HCEC 1CT (cell line): ENCODE measurements at regions not wholly inside any gene's neighbourhood (a gene's known extent, or its start where the extent isn't known, plus 50 kb on each side); places are given as distances from the start of the nearest gene placed in this dataset.
"Not testable (repeated sequence)": the region's sequence is repeated elsewhere in the genome, so short reads cannot be mapped to it uniquely, and the experiment has no call there.

Source experiments
- DNase-seq: peaks from one replicate; pipeline ENCODE4 v3.0.0-alpha.2; 2017

DNA sequence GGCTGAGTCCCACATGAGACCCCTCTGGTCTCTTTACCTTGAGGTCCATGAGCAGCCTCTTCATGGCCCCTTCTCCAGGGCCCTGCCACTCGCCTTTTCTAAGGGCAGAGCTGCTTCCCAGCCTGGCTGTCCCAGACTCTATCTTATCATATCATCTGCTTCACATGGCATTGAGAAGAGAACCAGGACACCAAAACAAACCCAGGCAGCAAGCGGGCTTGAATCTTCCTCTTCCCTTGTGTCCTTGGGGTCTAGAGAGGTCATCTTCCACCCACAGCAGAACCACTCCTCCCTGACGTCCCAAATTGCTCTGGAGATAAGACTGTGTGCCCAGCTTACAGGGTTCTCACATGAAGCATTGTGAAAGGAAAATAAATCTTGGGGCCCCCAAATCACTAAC lies 261.3 kb upstream of the AUTS2 start:
- no peak for DNase-seq

DNA sequence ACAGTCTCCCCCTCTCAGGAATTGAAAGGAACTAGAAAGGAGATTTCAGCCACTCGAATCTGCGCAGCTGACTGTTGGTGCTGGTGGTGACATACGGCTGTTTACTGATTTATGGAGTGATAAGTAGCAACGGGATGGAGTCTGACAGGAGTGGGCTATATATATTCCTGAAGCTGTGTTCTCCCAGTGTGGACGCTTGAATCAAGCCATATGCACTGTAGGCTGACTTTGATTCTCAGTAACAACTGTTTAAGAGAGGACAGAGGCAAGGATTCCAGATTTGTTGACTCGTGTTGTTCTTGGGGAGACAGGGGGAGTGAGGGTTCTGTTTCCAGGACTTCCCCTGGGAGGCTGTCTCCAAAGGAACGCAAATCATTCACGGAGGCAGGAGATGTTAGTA lies 260.1 kb upstream of the AUTS2 start:
- DNase-seq = no peak

DNA sequence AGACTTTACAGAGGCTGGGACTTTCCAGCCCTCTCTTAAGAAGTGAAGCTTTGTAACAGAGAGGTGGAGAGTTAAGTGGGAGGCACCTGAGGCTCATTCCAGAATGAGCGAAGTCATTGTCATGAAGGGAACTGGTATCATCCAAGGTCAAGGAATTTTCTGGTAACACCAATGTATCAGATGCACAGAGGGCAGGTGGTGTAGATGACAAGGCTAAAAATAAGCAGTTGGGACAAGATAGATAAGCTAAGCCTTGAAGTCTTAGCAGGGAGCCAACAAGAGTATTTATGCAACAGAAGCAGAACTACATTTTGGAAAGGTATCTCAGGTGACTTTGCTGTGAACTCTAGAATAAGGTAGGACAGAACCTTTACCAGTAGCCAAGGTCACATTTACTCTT lies 257.0 kb upstream of the AUTS2 start:
- DNase-seq = no peak

DNA sequence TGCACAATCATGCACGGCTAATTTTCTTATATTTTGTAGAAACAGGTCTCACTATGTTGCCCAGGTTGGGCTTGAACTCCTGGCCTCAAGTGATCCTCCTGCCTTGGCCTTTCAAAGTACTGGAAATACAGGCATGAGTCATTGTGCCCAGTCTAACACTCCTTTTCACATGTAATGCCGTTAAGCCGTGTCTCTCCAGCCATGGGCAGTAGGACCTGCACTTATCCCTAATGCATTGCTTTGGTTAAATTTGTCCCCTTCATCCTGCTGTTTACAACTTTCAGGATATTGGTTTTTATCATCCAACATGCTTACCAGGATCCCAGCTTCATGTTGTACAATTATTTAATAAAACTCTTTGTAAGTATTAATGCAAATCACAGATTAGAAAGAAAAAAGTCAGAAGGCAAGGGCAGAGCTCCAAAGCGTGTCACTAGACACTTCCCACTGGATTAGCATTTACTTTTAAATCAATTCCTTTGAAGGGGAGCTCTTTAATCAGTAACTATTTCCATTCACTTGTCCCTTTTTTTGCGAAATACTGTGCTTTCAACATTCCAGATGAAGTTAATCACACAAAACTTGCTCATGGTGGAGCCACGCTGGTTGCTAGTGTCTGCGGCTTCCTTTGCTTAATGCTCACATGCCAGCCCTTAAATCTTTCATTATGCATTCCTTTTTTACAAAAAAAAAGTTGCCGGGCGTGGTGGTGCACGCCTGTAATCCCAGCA lies 256.0 kb upstream of the AUTS2 start:
- DNase-seq = no peak

DNA sequence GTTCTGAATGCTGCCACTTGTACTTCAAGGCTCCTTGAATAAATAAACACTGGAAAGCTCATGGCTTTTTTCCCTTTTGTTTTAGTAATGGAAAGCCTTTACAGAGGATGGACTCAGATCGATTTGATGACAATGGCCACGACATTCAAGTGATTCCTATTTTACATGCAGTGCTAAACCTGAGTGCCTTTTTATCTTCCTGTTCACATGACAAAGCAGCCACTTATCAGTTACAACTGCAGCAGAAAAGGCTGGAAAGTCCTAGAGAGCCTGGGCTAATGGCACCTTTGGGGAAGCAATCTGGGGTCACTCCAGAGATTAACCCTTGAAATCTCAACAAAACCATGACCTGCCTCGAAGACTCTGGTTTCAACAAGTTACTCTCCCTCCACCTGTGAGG lies 249.0 kb upstream of the AUTS2 start:
- no peak for DNase-seq

DNA sequence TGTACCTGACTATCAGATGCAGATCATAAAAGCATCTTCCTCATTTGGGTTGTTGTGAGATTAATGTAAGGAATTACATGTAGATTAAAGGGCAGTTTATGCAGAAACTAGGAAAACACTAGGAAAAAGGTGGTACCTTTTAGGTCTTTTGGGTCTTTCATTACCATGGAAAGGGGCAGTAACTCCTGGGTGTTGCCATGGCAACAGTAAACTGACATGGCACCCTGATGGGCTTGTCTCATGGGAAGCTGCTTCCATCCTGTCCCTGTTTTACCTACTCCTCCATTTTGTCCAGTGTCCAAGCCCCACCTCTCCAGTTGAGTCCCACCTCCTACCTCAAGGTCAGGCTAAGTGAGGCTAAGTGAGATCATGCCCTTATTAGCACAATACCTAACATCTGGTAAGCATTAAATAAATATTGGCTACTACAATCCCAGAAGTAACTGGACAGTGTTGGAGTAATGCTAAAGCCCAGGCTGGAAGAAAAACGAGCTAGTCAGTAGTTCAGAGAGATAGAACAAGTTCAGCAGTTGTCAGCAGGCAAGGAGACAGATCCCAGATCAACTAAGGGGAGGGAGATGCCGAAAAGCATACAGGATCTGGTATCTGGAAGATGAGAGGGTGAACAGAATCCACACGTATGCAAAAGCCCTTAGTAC lies 240.0 kb upstream of the AUTS2 start:
- DNase-seq = no peak

DNA sequence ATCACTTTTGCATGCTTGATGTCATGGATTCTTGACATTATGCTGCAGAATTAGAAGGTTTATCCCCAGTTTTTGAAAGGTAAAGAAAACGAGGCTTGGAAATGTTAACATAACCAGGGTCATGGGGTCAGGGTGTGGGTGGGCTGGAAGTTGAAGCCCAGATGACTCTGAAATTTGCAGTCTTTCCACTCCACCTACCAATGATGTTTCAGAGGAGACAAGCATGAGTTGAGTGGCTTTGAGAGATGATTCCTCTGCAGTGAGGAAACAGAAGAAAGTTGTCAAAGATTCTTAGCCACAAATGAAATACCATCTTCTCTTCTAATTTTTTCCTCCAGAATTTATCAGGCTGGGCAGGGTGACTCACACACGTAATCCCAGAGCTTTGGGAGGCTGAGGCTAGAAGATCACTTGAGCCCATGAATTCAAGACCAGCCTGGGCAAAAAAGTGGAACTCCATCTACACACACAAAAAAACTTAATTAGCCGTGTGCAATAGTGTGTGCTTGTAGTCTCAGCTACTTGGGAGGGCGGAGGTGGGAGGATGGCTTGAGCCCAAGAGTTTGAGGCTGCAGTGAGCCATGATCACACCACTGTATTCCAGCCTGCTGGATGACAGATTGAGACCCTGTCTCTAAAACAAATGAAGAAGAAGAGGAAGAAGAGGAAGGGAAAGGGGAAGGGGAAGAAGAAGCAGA lies 239.1 kb upstream of the AUTS2 start:
- DNase-seq = no peak

DNA sequence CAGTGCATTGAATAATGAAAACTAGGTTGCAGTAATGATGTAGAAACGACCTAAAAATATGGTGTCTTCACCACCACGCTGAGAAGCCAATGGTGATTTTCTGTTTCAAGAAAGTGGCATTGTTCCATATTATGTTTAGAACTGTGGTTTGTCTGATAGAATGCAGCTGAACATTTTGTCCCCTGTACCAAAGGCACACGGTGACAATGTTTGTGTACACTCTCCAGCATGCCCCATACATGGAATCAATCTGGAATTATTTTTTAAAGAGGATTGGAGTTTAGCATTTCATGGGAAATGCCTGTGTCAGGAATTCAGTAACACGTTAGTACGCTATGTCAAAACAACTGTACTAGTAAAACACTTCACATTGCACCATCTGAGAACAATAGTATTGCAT lies 237.4 kb upstream of the AUTS2 start:
- no peak for DNase-seq

DNA sequence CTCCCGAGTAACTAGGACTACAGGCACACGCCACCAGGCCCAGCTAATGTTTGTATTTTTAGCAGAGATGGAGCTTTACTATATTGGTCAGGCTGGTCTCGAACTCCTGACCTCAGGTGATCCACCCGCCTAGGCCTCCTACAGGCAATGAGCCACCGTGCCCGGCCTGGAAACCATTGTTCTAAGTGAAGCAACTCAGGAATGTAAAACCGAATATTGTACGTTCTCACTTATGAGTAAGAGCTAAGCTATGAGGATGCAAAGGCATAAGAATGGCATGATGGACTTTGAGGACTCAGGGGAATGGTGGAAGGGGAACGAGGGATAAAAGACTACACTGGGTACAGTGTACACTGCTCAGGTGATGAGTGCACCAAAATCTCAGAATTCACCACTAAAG lies 235.1 kb upstream of the AUTS2 start:
- no peak for DNase-seq

DNA sequence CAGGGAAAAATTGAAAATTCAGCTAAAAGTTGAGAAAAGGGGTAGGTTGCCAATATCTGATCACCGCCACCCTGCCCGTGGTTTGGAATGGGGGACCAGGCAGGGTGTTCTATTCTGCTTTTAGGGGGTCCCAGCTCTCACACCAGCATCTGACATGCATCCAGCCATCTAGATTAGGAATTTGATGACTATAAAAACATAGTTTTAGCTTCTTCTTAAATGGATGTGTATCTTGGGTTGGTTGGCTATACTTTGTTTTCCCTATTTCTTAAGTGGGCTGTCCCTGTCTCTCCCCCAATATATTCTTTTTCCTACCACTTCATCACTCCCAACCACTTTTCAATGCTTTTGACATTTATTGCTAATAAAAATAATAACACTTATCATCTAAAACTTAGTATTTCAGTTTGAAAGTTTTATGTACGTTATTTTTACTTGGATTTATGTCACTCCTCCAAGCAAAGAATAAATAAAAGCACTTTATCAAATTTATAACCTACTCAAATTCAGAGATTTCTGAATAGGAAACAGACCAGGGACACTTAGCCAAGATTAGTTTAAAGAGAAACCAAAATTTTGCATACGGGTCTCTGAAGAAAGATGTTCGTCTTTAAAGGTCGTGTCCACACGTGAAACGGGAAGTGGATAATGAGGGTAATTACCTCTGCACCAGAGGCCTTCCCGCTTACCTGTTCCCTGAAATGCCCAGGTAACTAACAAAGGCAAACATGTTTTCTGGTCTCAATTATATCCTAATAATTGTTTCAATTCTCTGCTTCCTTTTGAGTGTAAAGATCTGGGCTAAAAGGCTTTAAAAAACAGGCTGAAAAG lies 233.2 kb upstream of the AUTS2 start:
- DNase-seq = no peak

DNA sequence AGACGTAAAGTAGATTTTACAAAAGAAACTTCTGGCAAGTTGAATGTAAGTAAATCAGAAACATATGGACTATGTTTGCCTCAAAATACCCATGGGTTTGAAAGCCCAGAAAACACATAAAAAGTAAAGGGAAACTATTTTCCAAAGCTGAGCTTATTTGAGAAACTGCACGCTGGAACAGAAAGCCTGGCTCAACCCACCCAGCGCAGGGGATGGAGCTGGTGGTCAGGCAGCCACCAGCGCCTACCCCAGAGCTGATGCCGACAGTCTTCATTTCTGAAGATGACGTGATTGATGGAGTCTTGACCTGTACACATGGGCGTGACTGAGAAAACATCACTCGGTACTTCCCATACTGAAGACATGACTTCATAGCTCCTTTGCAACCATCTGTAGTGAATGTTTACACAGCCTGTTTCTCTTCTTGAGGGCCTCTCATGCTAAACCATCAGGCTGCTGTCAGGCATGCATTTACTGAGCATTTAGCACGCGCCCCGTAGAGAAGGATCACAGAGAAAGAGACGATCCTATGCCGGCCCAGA lies 232.6 kb upstream of the AUTS2 start:
- no peak for DNase-seq

DNA sequence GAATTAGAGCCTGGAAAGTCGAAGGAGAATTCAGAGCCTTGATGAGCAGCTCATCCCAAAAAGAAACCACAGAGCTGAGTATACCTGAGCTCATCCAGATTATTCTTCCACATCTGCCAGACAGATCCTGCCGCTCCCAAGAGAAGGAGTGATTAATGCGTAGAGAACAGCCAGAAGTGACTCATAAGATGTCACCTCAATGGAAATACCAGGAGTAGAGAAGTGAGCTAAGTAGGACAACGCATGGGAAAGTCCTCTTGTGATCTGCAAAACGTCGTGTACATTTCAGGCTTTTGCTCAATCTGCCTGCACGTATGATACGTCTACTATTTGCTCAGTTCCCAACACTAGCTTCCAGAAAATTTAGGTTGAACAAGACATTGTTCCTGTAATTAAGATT lies 230.5 kb upstream of the AUTS2 start:
- no peak for DNase-seq

DNA sequence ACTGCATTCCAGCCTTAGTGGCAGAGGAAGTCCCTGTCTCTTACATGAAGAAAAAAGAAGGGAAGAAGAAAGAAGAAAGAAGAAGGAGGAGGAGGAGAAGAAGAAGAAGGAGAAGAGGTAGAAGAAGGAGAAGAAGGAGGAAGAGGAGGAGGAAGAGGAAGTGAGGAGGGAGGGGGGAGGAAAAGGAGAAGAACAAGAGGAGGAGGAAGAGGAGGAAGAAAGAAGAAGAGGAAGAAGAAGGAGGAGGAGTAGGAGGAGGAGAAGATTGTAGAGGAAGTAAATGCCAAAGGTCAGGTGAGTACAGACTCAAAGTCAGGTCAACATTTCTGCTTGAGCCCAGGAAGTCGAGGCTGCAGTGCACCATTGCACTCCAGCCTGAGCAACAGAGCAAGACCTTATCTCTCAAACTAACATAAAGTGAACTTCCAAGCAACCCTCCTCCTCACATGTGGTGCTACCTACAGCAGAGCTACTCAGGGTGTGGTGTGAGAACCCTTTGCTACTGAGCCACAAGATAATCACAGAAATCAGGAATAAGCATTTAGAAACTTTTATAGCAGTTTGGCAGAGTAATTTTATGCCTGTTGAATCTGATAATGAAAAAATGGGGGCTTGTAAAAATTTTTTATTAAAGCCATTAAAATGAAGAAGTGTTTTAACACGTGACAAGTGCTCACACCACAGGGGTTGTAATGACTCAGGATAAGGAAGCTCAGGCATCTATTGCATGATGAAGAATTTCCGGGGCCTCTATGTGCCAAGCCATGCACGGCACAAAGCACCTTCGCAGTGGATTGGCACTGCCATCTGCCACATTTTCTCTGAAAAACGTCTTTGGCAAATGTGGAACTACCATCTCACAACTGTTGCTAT lies 224.9 kb upstream of the AUTS2 start:
- no peak for DNase-seq

DNA sequence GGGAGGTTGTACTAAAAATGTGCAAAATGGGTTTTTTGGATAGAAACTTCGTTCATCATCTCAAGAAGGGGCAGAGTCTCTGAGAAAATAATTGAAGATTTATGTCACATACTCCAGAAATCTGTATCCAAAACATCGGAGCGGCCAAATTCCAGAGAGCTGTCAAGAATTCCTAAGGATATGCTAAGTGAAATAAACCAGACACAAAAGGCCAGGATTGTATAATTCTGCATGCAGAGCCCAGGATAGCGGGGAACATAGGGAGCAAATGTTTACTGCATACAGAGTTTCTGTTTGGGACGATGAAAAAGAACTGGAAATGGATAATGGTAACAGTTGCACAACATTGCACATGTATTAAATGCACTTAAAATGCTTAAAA lies 224.2 kb upstream of the AUTS2 start:
- DNase-seq = no peak

DNA sequence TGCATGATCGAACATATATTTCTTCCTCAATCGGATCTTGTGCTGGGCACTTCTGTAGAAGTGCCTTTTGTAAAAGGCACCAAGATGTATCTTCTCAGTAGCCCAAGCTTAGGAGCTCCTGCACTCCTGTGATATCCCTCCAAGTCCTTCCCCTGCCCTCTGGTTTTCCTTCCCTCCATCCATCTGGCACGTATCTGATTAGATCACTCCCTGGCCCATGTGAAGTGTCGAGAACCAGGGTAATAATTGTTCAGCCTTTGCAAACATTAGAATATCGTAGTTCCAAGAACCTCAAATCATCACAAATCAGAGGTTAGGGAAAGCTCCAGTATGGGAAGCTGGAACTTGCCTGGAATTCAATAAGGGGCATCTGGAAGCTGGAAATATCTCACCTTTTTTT lies 221.1 kb upstream of the AUTS2 start:
- no peak for DNase-seq

DNA sequence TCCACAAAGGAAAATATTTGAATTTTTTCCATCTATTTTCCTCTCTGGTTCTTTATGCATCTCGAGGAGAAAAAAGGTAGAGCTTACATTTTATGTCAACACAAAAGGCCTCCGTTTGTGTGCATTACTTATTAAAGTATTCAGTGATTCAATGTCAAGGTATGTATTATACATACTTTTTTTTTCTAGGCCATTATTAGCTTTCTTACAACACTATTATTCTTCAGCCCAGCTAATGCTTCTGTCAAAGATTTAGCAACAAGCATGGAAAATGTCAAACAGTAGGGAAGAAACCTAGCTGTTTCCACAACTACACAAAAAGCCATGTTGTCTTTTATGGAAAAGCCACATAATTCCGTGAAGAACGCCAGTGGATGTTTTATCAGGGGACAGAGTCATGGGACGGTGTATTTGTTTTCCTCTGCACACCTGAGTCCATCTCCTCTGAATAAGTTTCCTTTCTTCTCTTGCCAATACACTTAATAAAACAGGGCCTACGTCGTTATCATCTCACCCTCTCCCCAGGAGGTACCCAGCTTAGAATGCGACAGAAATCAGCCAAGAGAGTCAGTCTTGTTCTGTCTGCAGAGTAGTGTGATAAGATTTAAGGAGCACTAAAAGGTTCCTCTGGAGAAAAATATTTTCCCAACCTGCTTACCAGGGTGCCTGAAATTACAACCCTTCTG lies 209.7 kb upstream of the AUTS2 start:
- no peak for DNase-seq

DNA sequence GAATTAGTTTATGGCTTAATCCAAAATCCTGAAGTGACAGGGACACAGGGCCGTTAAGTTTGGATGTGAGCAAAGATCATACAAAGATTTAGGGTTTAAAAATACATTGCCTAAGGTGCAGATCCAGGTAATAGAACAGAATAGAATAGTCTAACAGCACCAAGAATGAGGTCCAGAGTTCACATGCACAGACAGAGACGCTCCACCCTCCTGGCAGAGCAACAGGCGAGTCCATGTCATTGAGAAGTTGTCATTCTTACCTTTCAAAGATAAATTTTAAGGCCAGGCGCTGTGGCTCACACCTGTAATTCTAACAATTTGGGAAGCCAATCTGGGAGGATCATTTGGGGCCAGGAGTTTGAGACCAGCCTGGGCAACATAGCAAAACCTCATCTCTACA lies 209.1 kb upstream of the AUTS2 start:
- no peak for DNase-seq

DNA sequence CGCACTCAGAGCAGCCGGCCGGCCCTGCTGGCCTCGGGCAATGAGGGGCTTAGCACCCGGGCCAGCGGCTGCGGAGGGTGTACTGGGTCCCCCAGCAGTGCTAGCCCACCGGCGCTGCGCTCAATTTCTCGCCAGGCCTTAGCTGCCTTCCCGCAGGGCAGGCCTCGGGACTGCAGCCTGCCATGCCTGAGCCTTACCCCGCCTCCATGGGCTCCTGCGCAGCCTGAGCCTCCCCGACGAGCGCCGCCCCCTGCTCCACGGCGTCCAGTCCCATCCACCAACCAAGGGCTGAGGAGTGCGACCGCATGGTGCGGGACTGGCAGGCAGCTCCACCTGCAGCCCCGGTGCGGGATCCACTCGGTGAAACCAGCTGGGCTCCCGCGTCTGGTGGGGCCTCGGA lies 204.4 kb upstream of the AUTS2 start:
- DNase-seq = not testable (repeated sequence)

DNA sequence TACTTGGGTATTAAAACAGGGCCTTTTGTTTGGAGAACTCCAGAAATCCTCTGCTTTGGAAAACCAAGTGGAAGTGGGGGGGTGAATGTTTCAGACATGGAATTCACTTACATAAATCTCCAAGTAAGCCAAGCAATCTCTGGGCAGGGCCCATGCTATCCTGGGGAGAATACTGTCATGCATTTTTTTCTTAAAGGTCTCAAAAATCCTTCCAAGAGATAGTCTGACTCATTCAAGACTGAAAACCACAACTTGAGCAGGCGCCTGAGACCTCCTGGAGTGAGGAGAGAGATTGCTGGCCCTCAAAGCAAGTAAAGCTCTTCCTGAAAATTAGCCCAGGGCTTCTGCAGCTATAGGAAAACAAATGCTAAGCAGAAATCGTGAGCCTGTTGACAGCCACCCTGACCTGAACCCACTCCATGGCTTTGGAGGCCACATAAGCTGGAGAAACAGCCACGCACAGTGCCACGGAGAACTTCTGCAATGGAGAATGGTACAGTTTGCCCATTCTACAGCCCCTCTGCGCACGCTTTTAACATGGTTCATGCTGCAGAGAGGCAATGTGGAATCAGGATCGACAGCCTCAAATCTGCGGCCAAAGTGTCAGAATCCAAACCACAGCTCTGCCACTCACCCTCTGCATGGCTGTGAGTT lies 203.1 kb upstream of the AUTS2 start:
- no peak for DNase-seq

DNA sequence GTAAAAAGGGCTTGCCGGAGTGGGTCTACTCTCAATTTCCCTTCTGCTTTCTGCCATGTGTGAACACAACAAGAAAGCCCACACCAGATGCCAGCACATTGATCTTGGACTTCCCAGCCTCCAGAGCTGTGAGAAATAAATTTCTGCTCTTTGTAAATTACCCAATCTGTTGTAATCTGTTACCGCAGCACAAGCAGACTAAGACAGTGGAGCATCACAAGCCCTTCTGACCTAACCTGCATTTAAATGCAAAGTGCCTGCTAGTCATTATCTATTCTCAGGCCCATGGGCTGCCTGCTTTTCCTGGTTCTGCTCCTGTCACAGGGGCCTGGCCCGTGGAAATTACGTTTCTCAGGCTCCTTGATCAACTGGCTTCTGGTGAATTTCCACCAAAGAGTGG lies 199.3 kb upstream of the AUTS2 start:
- DNase-seq = no peak

DNA sequence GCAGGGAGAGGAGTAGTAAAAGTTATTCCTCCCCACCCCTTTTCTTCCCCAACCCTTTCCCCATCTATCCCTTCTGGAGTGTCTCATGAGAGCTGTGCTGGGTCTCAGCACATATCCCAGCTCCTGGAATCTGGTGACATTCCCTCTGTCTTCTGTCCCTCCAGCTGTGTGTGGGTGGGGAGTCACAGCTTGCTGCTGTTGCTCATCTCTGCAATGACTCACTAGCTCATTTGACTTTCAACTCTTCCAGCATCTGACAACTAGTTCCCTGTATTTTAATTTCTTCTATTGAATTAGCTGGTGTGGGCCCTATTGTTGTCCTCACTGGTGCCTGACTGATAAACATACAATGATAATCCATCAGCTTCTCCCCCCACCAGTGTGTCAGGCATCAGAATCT lies 198.9 kb upstream of the AUTS2 start:
- no peak for DNase-seq
